WTC11 (cell line): ENCODE measurements at regions not wholly inside any gene's neighbourhood (a gene's known extent, or its start where the extent isn't known, plus 50 kb on each side); places are given as distances from the start of the nearest gene placed in this dataset.

Experiments
- ATAC-seq: fragments of 200-7000 bp; cut with Tn5 transposase; 2 replicates; pipeline ENCODE4 v1.10.0; 2021; ENCODE audit warnings: mild to moderate bottlenecking, moderate library complexity
- CTCF ChIA-PET: fragments of 300-600 bp; sonication (Branson Sonifier 250); formaldehyde crosslinking; loops from one replicate; lab custom pipeline; 2021; ENCODE audit warnings: antibody characterized with exemption; lab: Charles Lee
- POLR2A ChIA-PET: fragments of 350-600 bp; sonication (Branson Sonifier 250); formaldehyde crosslinking; loops from one replicate; lab custom pipeline; 2021; ENCODE audit warnings: antibody characterized with exemption; lab: Charles Lee
- DNase-seq: peaks from one replicate; pipeline ENCODE4 v3.0.0; 2021; ENCODE audit warnings: low spot score
- H3K27ac Mint-ChIP-seq: 2 replicates; pipeline ENCODE4 v1.8.0; 2021; ENCODE audit warnings: mixed read lengths
- H3K27me3 Mint-ChIP-seq: 2 replicates; pipeline ENCODE4 v1.8.0; 2021; ENCODE audit warnings: low read depth, mild to moderate bottlenecking, moderate library complexity, mixed read lengths
- H3K36me3 Mint-ChIP-seq: 2 replicates; pipeline ENCODE4 v1.8.0; 2021; ENCODE audit warnings: mixed read lengths
- H3K4me1 Mint-ChIP-seq: 2 replicates; pipeline ENCODE4 v1.8.0; 2022; ENCODE audit warnings: mixed read lengths
- H3K4me3 Mint-ChIP-seq: 2 replicates; pipeline ENCODE4 v1.8.0; 2021; ENCODE audit warnings: mild to moderate bottlenecking, moderate library complexity, mixed read lengths
- H3K9me3 Mint-ChIP-seq: 2 replicates; pipeline ENCODE4 v1.8.0; 2021; ENCODE audit warnings: mixed read lengths
- CREB1 ChIP-seq: sonication (generic); formaldehyde crosslinking; IDR thresholded peaks from 2 replicates; pipeline ENCODE4 v1.8.0; 2023; ENCODE audit warnings: mild to moderate bottlenecking, missing genetic modification reagents
- CREM ChIP-seq: sonication (generic); formaldehyde crosslinking; IDR thresholded peaks from 2 replicates; pipeline ENCODE4 v1.8.1; 2022; ENCODE audit warnings: mild to moderate bottlenecking, missing genetic modification reagents, moderate library complexity
- EMX1 ChIP-seq: fragments of 250-450 bp; sonication (Bioruptor Pico); IDR thresholded peaks from 2 replicates; pipeline ENCODE4 v1.8.0; 2021; ENCODE audit warnings: mild to moderate bottlenecking
- ERG ChIP-seq: fragments of 250-450 bp; sonication (Bioruptor Pico); IDR thresholded peaks from 2 replicates; pipeline ENCODE4 v1.8.0; 2021; ENCODE audit warnings: mild to moderate bottlenecking
- ETV6 ChIP-seq: sonication (generic); formaldehyde crosslinking; IDR thresholded peaks from 2 replicates; pipeline ENCODE4 v1.8.1; 2022; ENCODE audit warnings: mild to moderate bottlenecking, missing genetic modification reagents
- HMGA2 ChIP-seq: fragments of 250-450 bp; sonication (Bioruptor Pico); IDR thresholded peaks from 2 replicates; pipeline ENCODE4 v1.4.0; 2021; ENCODE audit warnings: mild to moderate bottlenecking, moderate library complexity
- HMGXB4 ChIP-seq: sonication (generic); formaldehyde crosslinking; IDR thresholded peaks from 2 replicates; pipeline ENCODE4 v1.8.1; 2023; ENCODE audit warnings: mild to moderate bottlenecking, moderate library complexity, missing genetic modification reagents
- IRF1 ChIP-seq: sonication (generic); formaldehyde crosslinking; IDR thresholded peaks from 2 replicates; pipeline ENCODE4 v1.8.0; 2023; ENCODE audit warnings: missing genetic modification reagents
- IRF2 ChIP-seq: sonication (generic); formaldehyde crosslinking; IDR thresholded peaks from 2 replicates; pipeline ENCODE4 v1.8.0; 2022; ENCODE audit warnings: low read depth, missing genetic modification reagents, borderline replicate concordance
- JAZF1 ChIP-seq: fragments of 250-450 bp; sonication (Bioruptor Pico); IDR thresholded peaks from 2 replicates; pipeline ENCODE4 v1.9.0; 2021; ENCODE audit warnings: moderate library complexity, mild to moderate bottlenecking, inconsistent platforms
- JUN ChIP-seq: sonication (generic); formaldehyde crosslinking; IDR thresholded peaks from 2 replicates; pipeline ENCODE4 v1.8.0; 2023; ENCODE audit warnings: mild to moderate bottlenecking, missing genetic modification reagents
- NR2C2 ChIP-seq: sonication (generic); formaldehyde crosslinking; IDR thresholded peaks from 2 replicates; pipeline ENCODE4 v1.8.0; 2022; ENCODE audit warnings: mild to moderate bottlenecking, missing genetic modification reagents
- RORB ChIP-seq: fragments of 250-450 bp; sonication (Bioruptor Pico); IDR thresholded peaks from 2 replicates; pipeline ENCODE4 v1.9.0; 2021; ENCODE audit warnings: mild to moderate bottlenecking
- SMAD4 ChIP-seq: sonication (generic); formaldehyde crosslinking; IDR thresholded peaks from 2 replicates; pipeline ENCODE4 v1.8.0; 2022; ENCODE audit warnings: mild to moderate bottlenecking, missing genetic modification reagents
- SOX15 ChIP-seq: fragments of 250-450 bp; sonication (Bioruptor Pico); IDR thresholded peaks from 2 replicates; pipeline ENCODE4 v1.9.0; 2021; ENCODE audit warnings: mild to moderate bottlenecking
- SP1 ChIP-seq: sonication (generic); formaldehyde crosslinking; conservative IDR thresholded peaks from 2 replicates; pipeline ENCODE4 v1.8.1; 2022; ENCODE audit warnings: missing genetic modification reagents
- STAT6 ChIP-seq: sonication (generic); formaldehyde crosslinking; conservative IDR thresholded peaks from 2 replicates; pipeline ENCODE4 v1.8.1; 2023; ENCODE audit warnings: mild to moderate bottlenecking, low read depth, missing genetic modification reagents, moderate library complexity
- TEAD1 ChIP-seq: sonication (generic); formaldehyde crosslinking; IDR thresholded peaks from 2 replicates; pipeline ENCODE4 v1.8.0; 2022; ENCODE audit warnings: mild to moderate bottlenecking, missing genetic modification reagents
- TP53 ChIP-seq: sonication (generic); formaldehyde crosslinking; IDR thresholded peaks from 2 replicates; pipeline ENCODE4 v1.8.1; 2023; ENCODE audit warnings: mild to moderate bottlenecking, missing genetic modification reagents
- ZNF263 ChIP-seq: sonication (generic); formaldehyde crosslinking; IDR thresholded peaks from 2 replicates; pipeline ENCODE4 v1.8.1; 2022; ENCODE audit warnings: low read depth, mild to moderate bottlenecking, moderate library complexity, missing genetic modification reagents
- TF ChIP-seq, protein P1 (sequence below): fragments of 250-450 bp; sonication (Bioruptor Pico); IDR thresholded peaks from 2 replicates; pipeline ENCODE4 v1.9.0; 2021; ENCODE audit warnings: mild to moderate bottlenecking
- TF ChIP-seq, protein P2 (sequence below): sonication (generic); formaldehyde crosslinking; IDR thresholded peaks from 2 replicates; pipeline ENCODE4 v1.8.1; 2022; ENCODE audit warnings: mild to moderate bottlenecking, missing genetic modification reagents, moderate library complexity, borderline replicate concordance
- TF ChIP-seq, protein P3 (sequence below): sonication (generic); formaldehyde crosslinking; IDR thresholded peaks from 2 replicates; pipeline ENCODE4 v1.8.1; 2023; ENCODE audit warnings: mild to moderate bottlenecking, missing genetic modification reagents

- H3K4me1 Mint-ChIP-seq = peaks cover 20% of the 10 kb centered on the region
- CTCF ChIA-PET = interaction anchor here (2.2 kb wide), 1 partner anchor 22 kb away, joined by 8 read pairs; no protein-coding TSS in a partner anchor
- no peak for ATAC-seq
Measured at GRCh38 chr10:125543796-125544195, 139.2 kb downstream of the TEX36 start.

GRCh38 chr10:125538947-125539731, 143.8 kb downstream of the TEX36 start:
- DNase-seq (no peak), ATAC-seq (peak; percentile 48; the same call in 1 of the 2 replicates)
- TF ChIP-seq JAZF1 = no peak
- no peak for TF ChIP-seq ZNF263
- no peak for TF ChIP-seq TEAD1 (CRISPR knock-in tag)
- no peak for TF ChIP-seq HMGA2 (CRISPR knock-in tag)
- no peak for TF ChIP-seq TP53
- no peak for TF ChIP-seq HMGXB4
- TF ChIP-seq ERG = no peak
- no peak for TF ChIP-seq STAT6
- TF ChIP-seq CREB1 (CRISPR knock-in tag) = no peak
- no peak for TF ChIP-seq CREM (CRISPR knock-in tag)
- no peak for TF ChIP-seq SOX15
- no peak for TF ChIP-seq RORB (CRISPR knock-in tag)
- no peak for TF ChIP-seq SMAD4 (CRISPR knock-in tag)
- Mint-ChIP-seq H3K4me3 (no peak overlapping the region), H3K4me1 (no peaks in the 10 kb centered on the region), H3K36me3 (no peaks in the 10 kb centered on the region), H3K9me3 (no peaks in the 10 kb centered on the region), H3K27me3 (peaks cover 3% of the 10 kb centered on the region), H3K27ac (no peak overlapping the region)
- ChIA-PET CTCF (interaction anchor here (0.7 to 2.6 kb wide), 3 partner anchors 17 to 197 kb away, joined by 3 to 10 read pairs (median 3); no protein-coding TSS in a partner anchor), POLR2A (no interaction called here)

More at GRCh38 chr10:125543796-125544195, 139.2 kb downstream of the TEX36 start:
- TF ChIP-seq NR2C2 (CRISPR knock-in tag) (no peak), IRF1 (CRISPR knock-in tag) (no peak), SMAD4 (CRISPR knock-in tag) (no peak), IRF2 (no peak), ETV6 (CRISPR knock-in tag) (no peak), RORB (CRISPR knock-in tag) (no peak), JUN (no peak), SP1 (CRISPR knock-in tag) (no peak), EMX1 (CRISPR knock-in tag) (no peak)
- TF ChIP-seq, protein P1, sequence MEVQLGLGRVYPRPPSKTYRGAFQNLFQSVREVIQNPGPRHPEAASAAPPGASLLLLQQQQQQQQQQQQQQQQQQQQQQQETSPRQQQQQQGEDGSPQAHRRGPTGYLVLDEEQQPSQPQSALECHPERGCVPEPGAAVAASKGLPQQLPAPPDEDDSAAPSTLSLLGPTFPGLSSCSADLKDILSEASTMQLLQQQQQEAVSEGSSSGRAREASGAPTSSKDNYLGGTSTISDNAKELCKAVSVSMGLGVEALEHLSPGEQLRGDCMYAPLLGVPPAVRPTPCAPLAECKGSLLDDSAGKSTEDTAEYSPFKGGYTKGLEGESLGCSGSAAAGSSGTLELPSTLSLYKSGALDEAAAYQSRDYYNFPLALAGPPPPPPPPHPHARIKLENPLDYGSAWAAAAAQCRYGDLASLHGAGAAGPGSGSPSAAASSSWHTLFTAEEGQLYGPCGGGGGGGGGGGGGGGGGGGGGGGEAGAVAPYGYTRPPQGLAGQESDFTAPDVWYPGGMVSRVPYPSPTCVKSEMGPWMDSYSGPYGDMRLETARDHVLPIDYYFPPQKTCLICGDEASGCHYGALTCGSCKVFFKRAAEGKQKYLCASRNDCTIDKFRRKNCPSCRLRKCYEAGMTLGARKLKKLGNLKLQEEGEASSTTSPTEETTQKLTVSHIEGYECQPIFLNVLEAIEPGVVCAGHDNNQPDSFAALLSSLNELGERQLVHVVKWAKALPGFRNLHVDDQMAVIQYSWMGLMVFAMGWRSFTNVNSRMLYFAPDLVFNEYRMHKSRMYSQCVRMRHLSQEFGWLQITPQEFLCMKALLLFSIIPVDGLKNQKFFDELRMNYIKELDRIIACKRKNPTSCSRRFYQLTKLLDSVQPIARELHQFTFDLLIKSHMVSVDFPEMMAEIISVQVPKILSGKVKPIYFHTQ = no peak
- TF ChIP-seq, protein P2, sequence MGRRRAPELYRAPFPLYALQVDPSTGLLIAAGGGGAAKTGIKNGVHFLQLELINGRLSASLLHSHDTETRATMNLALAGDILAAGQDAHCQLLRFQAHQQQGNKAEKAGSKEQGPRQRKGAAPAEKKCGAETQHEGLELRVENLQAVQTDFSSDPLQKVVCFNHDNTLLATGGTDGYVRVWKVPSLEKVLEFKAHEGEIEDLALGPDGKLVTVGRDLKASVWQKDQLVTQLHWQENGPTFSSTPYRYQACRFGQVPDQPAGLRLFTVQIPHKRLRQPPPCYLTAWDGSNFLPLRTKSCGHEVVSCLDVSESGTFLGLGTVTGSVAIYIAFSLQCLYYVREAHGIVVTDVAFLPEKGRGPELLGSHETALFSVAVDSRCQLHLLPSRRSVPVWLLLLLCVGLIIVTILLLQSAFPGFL (CRISPR knock-in tag) = no peak
- TF ChIP-seq, protein P3, sequence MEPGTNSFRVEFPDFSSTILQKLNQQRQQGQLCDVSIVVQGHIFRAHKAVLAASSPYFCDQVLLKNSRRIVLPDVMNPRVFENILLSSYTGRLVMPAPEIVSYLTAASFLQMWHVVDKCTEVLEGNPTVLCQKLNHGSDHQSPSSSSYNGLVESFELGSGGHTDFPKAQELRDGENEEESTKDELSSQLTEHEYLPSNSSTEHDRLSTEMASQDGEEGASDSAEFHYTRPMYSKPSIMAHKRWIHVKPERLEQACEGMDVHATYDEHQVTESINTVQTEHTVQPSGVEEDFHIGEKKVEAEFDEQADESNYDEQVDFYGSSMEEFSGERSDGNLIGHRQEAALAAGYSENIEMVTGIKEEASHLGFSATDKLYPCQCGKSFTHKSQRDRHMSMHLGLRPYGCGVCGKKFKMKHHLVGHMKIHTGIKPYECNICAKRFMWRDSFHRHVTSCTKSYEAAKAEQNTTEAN = no peak
- DNase-seq = no peak
- Mint-ChIP-seq H3K9me3 (no peaks in the 10 kb centered on the region), H3K27me3 (peaks cover 3% of the 10 kb centered on the region; the same call in 1 of the 2 replicates), H3K4me3 (no peak overlapping the region), H3K36me3 (no peaks in the 10 kb centered on the region), H3K27ac (no peak overlapping the region)
- POLR2A ChIA-PET = no interaction called here
